Testis (tissue), 2 donors: ENCODE measurements at regions not wholly inside any gene's neighbourhood (a gene's known extent, or its start where the extent isn't known, plus 50 kb on each side); places are given as distances from the start of the nearest gene placed in this dataset.

ENCODE experiments used
- DNase-seq: peaks from one replicate; pipeline ENCODE4 v3.0.0-alpha.2; 2019
- H3K27ac ChIP-seq, 2 donors: fragments of 200-600 bp; sonication (generic); one replicate each; pipeline ENCODE4 v1.5.1; 2019
- H3K27me3 ChIP-seq: fragments of 200-600 bp; sonication (generic); one replicate; pipeline ENCODE4 v1.5.1; 2019
- H3K36me3 ChIP-seq: fragments of 200-600 bp; sonication (generic); one replicate; pipeline ENCODE4 v1.5.1; 2017; ENCODE audit warnings: low read depth; ENCODE audit errors: missing control alignments
- H3K4me1 ChIP-seq: fragments of 200-600 bp; sonication (generic); one replicate; pipeline ENCODE4 v1.5.1; 2019
- H3K4me3 ChIP-seq, 2 donors: fragments of 200-600 bp; sonication (generic); one replicate each; pipeline ENCODE4 v1.5.1; 2017 to 2019
- H3K9me3 ChIP-seq: fragments of 200-600 bp; sonication (generic); one replicate; pipeline ENCODE4 v1.5.1; 2017
- POLR2A ChIP-seq: fragments of 450-650 bp; IDR thresholded peaks from one replicate; pipeline ENCODE4 v1.6.1; 2017; ENCODE audit warnings: antibody characterized with exemption, mild to moderate bottlenecking, moderate library complexity
- WGBS, 2 donors: methylation state at CpG; one replicate each; pipeline ENCODE4 v1.1.5; 2018; 5-methylcytosine and 5-hydroxymethylcytosine counted together
- intact Hi-C: fragments of 100-400 bp; cut with DNase I; formaldehyde crosslinking; loops from one replicate; pipeline ENCODE4 v1.15.1; 2023; ENCODE audit warnings: low total_unique reads
- TF ChIP-seq, protein P1 (sequence below), 3 experiments: fragments of 450-650 bp in 2 of 3; fragments of 200-600 bp in 1 of 3; sonication (generic) in 1 of 3; IDR thresholded peaks; one replicate each; pipeline ENCODE4 v1.5.1; 2016 to 2019; ENCODE audit warnings: antibody characterized with exemption in 3 of 3, mild to moderate bottlenecking in 2 of 3, moderate library complexity in 1 of 3

GRCh38 chr18:7383002-7383980 is 152.4 kb downstream of the LRRC30 start:
- no peak for DNase-seq
- intact Hi-C loops, result no loop called here

GRCh38 chr18:7388741-7389140 is 157.9 kb downstream of the LRRC30 start:
- no peak overlapping the region for H3K27ac ChIP-seq
- no peaks in the 10 kb centered on the region for H3K27me3 ChIP-seq
- no peak for TF ChIP-seq POLR2A
- TF ChIP-seq, protein P1, sequence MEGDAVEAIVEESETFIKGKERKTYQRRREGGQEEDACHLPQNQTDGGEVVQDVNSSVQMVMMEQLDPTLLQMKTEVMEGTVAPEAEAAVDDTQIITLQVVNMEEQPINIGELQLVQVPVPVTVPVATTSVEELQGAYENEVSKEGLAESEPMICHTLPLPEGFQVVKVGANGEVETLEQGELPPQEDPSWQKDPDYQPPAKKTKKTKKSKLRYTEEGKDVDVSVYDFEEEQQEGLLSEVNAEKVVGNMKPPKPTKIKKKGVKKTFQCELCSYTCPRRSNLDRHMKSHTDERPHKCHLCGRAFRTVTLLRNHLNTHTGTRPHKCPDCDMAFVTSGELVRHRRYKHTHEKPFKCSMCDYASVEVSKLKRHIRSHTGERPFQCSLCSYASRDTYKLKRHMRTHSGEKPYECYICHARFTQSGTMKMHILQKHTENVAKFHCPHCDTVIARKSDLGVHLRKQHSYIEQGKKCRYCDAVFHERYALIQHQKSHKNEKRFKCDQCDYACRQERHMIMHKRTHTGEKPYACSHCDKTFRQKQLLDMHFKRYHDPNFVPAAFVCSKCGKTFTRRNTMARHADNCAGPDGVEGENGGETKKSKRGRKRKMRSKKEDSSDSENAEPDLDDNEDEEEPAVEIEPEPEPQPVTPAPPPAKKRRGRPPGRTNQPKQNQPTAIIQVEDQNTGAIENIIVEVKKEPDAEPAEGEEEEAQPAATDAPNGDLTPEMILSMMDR (IDR thresholded peaks at IDR 0.05), result no peak
- intact Hi-C loops, result no loop called here
- no peaks in the 10 kb centered on the region for H3K4me1 ChIP-seq
- no peak for DNase-seq
- no peak overlapping the region for H3K4me3 ChIP-seq
- 23 to 38% methylated on average over 5 of the region's 5 CpGs for WGBS, 2 donors
- H3K9me3 ChIP-seq, result no peaks in the 10 kb centered on the region
- H3K36me3 ChIP-seq, result no peaks in the 10 kb centered on the region

More at GRCh38 chr18:7383002-7383980, 152.4 kb downstream of the LRRC30 start:
- no peaks in the 10 kb centered on the region for H3K9me3 ChIP-seq
- no peaks in the 10 kb centered on the region for H3K36me3 ChIP-seq
- TF ChIP-seq, protein P1 (IDR thresholded peaks at IDR 0.05), result no peak
- no peak for TF ChIP-seq POLR2A
- 75 to 84% methylated on average over 17 of the region's 17 CpGs for WGBS, 2 donors
- H3K27me3 ChIP-seq, result no peaks in the 10 kb centered on the region
- H3K27ac ChIP-seq, result no peak overlapping the region
- H3K4me3 ChIP-seq, result no peak overlapping the region
- no peaks in the 10 kb centered on the region for H3K4me1 ChIP-seq

DNA sequence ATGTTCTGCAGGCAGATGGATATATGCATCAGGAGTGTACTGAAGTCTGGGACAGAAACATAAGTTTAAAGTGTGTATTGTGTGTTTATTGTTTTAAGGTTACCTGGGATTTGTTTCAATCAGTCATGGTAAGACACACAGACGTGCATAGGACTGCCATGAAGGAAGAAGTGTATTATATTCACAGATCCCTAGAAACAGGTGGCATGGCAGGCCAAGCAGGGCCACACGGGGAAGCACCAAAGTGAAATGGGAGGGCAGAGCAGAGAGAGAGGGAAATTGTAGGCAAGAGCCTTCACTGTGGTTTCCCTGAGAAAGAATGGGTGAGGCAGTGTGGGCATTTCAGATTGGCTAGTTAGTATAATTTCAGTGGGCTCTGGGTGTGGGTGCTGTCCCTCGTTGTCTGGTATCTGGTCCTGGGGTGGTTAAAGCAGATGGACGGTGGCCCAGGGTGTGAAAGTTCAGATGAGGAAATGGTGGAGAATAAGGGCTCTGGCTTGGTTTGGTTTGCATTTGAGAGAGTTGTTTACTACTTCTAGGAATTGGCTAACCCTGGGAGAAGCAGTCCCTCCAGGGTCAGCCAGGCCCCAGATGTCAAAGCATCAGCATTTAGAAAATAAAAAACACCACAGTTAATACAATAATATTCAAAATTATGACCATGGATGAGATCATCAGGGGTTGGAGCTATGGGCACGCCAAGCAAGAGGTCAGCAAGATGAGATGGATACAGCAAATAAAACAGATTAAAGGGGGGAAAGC is 160.0 kb downstream of the LRRC30 start:
- WGBS, 2 donors, result 78 to 82% methylated on average over 5 of the region's 5 CpGs
- TF ChIP-seq, protein P1 (IDR thresholded peaks at IDR 0.05), result no peak
- TF ChIP-seq POLR2A, result no peak
- Histone ChIP-seq H3K4me3 (no peak overlapping the region), H3K27me3 (no peaks in the 10 kb centered on the region), H3K9me3 (no peaks in the 10 kb centered on the region), H3K4me1 (no peaks in the 10 kb centered on the region), H3K36me3 (no peaks in the 10 kb centered on the region), H3K27ac (no peak overlapping the region)
- no peak for DNase-seq
- intact Hi-C loops, result no loop called here

GRCh38 chr18:7393080-7393479 is 162.2 kb downstream of the LRRC30 start:
- H3K4me1 ChIP-seq, result no peaks in the 10 kb centered on the region
- H3K36me3 ChIP-seq, result no peaks in the 10 kb centered on the region
- DNase-seq, result no peak
- H3K4me3 ChIP-seq, result no peak overlapping the region
- 80% methylated on average over 9 of the region's 9 CpGs for WGBS, 2 donors
- intact Hi-C loops, result no loop called here
- TF ChIP-seq, protein P1 (IDR thresholded peaks at IDR 0.05), result no peak
- no peak for TF ChIP-seq POLR2A
- H3K27me3 ChIP-seq, result no peaks in the 10 kb centered on the region
- no peaks in the 10 kb centered on the region for H3K9me3 ChIP-seq
- H3K27ac ChIP-seq, result no peak overlapping the region
